PFSK-1 (cell line): ENCODE measurements at regions not wholly inside any gene's neighbourhood (a gene's known extent, or its start where the extent isn't known, plus 50 kb on each side); places are given as distances from the start of the nearest gene placed in this dataset.

Experiments
- FOXP2 ChIP-seq: optimal IDR thresholded peaks from 2 replicates; pipeline ENCODE3; 2011; ENCODE audit warnings: borderline replicate concordance, control low read depth, inconsistent platforms; ENCODE audit not compliant: insufficient read depth; ENCODE audit errors: extremely low read length, extremely low read depth
- POLR2AphosphoS5 ChIP-seq: IDR thresholded peaks from 2 replicates; pipeline ENCODE4 v1.6.1; 2012; ENCODE audit warnings: low read depth, mild to moderate bottlenecking, control low read depth, low read length, moderate library complexity
- SIN3A ChIP-seq: IDR thresholded peaks from 2 replicates; pipeline ENCODE4 v1.6.1; 2012; ENCODE audit warnings: mild to moderate bottlenecking, low read length, moderate library complexity, borderline replicate concordance; ENCODE audit not compliant: insufficient read depth
- TAF1 ChIP-seq: IDR thresholded peaks from 2 replicates; pipeline ENCODE4 v1.6.1; 2012; ENCODE audit warnings: low read length, control low read depth, borderline replicate concordance; ENCODE audit not compliant: insufficient read depth
- TF ChIP-seq, protein P1 (sequence below), 2 experiments: IDR thresholded peaks; 2 replicates each; pipeline versions ENCODE4 v1.6.1 to v1.8.0; 2011 to 2012; ENCODE audit warnings: low read depth in 2 of 2, low read length in 2 of 2, control low read depth in 1 of 2, inconsistent platforms in 1 of 2, mild to moderate bottlenecking in 1 of 2, moderate library complexity in 1 of 2; ENCODE audit not compliant: insufficient read depth in 1 of 2

- TF ChIP-seq SIN3A (no peak), TAF1 (no peak), POLR2AphosphoS5 (no peak), FOXP2 (no peak)
- TF ChIP-seq, protein P1, sequence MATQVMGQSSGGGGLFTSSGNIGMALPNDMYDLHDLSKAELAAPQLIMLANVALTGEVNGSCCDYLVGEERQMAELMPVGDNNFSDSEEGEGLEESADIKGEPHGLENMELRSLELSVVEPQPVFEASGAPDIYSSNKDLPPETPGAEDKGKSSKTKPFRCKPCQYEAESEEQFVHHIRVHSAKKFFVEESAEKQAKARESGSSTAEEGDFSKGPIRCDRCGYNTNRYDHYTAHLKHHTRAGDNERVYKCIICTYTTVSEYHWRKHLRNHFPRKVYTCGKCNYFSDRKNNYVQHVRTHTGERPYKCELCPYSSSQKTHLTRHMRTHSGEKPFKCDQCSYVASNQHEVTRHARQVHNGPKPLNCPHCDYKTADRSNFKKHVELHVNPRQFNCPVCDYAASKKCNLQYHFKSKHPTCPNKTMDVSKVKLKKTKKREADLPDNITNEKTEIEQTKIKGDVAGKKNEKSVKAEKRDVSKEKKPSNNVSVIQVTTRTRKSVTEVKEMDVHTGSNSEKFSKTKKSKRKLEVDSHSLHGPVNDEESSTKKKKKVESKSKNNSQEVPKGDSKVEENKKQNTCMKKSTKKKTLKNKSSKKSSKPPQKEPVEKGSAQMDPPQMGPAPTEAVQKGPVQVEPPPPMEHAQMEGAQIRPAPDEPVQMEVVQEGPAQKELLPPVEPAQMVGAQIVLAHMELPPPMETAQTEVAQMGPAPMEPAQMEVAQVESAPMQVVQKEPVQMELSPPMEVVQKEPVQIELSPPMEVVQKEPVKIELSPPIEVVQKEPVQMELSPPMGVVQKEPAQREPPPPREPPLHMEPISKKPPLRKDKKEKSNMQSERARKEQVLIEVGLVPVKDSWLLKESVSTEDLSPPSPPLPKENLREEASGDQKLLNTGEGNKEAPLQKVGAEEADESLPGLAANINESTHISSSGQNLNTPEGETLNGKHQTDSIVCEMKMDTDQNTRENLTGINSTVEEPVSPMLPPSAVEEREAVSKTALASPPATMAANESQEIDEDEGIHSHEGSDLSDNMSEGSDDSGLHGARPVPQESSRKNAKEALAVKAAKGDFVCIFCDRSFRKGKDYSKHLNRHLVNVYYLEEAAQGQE (IDR thresholded peaks at IDR 0.05; ENCODE audit: insufficient read depth in 1 of 2, low read depth in 2 of 2, low read length in 2 of 2): no peak
These were observed 77.0 kb downstream of the IRX2 start for GRCh38 chr5:2674456-2674855.
